ENCODE measurements at regions not wholly inside any gene's neighbourhood (a gene's known extent, or its start where the extent isn't known, plus 50 kb on each side); places are given as distances from the start of the nearest gene placed in this dataset.

DNA sequence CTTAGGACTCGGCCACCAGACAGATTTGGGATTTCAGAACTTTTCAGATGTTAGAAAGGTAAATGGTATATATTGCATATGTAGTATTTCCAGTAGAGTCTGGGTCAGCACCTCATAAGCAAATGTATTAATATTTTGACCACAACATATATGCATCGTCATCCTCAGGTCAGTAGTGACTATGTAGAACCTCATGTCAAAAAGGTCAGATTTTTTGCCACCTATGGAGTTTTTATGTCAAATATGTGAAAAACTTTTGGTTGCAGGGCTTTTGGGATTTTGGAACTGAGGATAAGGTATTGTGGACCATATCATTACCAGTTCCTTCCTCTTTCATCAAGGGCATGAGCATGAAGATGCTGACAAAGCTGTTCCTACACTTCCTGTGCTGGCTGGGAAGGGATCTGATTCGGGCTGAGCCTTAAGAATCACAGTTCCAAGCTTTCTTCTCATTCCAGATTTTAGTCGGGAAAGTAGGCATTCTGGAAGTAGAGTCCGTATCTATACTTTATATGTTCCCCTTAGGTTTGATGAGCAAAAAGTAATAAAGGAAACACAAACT lies 183.0 kb upstream of the PGRMC2 start:
- WGBS (ENCODE audit: insufficient coverage, low coverage, missing lambda C conversion rate) = 76% methylated on average over 5 of the region's 5 CpGs
- FAIRE-seq = no peak
- no peak overlapping the region for H2AFZ ChIP-seq (ENCODE audit: low read depth, low read length)
- no peaks in the 10 kb centered on the region for H3K79me2 ChIP-seq (ENCODE audit: control insufficient read depth, insufficient read depth, low read length)
- DNase-seq (ENCODE audit: extremely low read depth in 1 of 4, low spot score in 3 of 4) = no peak
- POLR2A ChIA-PET = interaction anchor here (1.1 to 1.5 kb wide), 6 partner anchors 9 to 91 kb away, joined by 3 to 10 read pairs (median 4); no protein-coding TSS in a partner anchor
- CTCF ChIA-PET (ENCODE audit: low intra/inter-chr PET ratio) = no interaction called here
- H3K27ac ChIP-seq (ENCODE audit: extremely low read depth, low read depth, low read length) = no peak overlapping the region
- H3K9me1 ChIP-seq (ENCODE audit: control insufficient read depth, insufficient read depth, low read length) = no peaks in the 10 kb centered on the region
- no TSS peak for BruUV-seq (replicated peaks)
- in situ Hi-C loops (cut with MboI) (no loop called here), intact Hi-C loops (cut with micrococcal nuclease) (loop anchor here (1.0 kb wide), 1 partner anchor 47 kb away; no protein-coding TSS in a partner anchor)
- H3K4me3 ChIP-seq = no peak overlapping the region
- no peaks in the 10 kb centered on the region for H3K27me3 ChIP-seq (ENCODE audit: control insufficient read depth in 2 of 2, insufficient read depth in 2 of 2, low read length in 2 of 2)
- H3K36me3 ChIP-seq (ENCODE audit: control insufficient read depth, insufficient read depth, low read length) = no peaks in the 10 kb centered on the region
- no peak overlapping the region for H3K4me2 ChIP-seq (ENCODE audit: insufficient read depth, low read length)
- no peak for ATAC-seq
- no peaks in the 10 kb centered on the region for H4K20me1 ChIP-seq (replicated peaks; ENCODE audit: control insufficient read depth, insufficient read depth, low read length)
- peaks cover 8 to 40% of the 10 kb centered on the region in 2 experiments for H3K4me1 ChIP-seq (replicated peaks in 1 of 2; ENCODE audit: control insufficient read depth in 2 of 2, insufficient read depth in 2 of 2, low read length in 2 of 2)
- no peak overlapping the region for H3K9ac ChIP-seq (ENCODE audit: insufficient read depth in 1 of 2, low read depth in 2 of 2, low read length in 2 of 2)
- H3K9me3 ChIP-seq (replicated peaks; ENCODE audit: control insufficient read depth, insufficient read depth, low read depth, low read length) = no peaks in the 10 kb centered on the region
- no peak for TF ChIP-seq TARDBP (IDR thresholded peaks at IDR 0.05)
- TF ChIP-seq FOXJ2 (tag; IDR thresholded peaks at IDR 0.05) = no peak
- TF ChIP-seq MAFK (IDR thresholded peaks at IDR 0.05; ENCODE audit: low read length) = peak; percentile 50; the same call in 1 of the 2 replicates
- TF ChIP-seq TCFL5 (CRISPR knock-in tag; conservative IDR thresholded peaks at IDR 0.05) = no peak
- TF ChIP-seq ZNF12 (CRISPR knock-in tag; IDR thresholded peaks at IDR 0.05) = no peak
- TF ChIP-seq EP300 (IDR thresholded peaks at IDR 0.05; ENCODE audit: low read length) = no peak
- TF ChIP-seq, protein P1, sequence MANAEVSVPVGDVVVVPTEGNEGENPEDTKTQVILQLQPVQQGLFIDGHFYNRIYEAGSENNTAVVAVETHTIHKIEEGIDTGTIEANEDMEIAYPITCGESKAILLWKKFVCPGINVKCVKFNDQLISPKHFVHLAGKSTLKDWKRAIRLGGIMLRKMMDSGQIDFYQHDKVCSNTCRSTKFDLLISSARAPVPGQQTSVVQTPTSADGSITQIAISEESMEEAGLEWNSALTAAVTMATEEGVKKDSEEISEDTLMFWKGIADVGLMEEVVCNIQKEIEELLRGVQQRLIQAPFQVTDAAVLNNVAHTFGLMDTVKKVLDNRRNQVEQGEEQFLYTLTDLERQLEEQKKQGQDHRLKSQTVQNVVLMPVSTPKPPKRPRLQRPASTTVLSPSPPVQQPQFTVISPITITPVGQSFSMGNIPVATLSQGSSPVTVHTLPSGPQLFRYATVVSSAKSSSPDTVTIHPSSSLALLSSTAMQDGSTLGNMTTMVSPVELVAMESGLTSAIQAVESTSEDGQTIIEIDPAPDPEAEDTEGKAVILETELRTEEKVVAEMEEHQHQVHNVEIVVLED (CRISPR knock-in tag; IDR thresholded peaks at IDR 0.05) = no peak
- no peak for TF ChIP-seq RAD21 (CRISPR knock-in tag; conservative IDR thresholded peaks at IDR 0.05 in 1 of 2, IDR thresholded peaks at IDR 0.05 in 1 of 2)
- no peak for TF ChIP-seq FOXK1 (CRISPR knock-in tag; IDR thresholded peaks at IDR 0.05; ENCODE audit: borderline replicate concordance)
- no peak for TF ChIP-seq TGIF2 (CRISPR knock-in tag; IDR thresholded peaks at IDR 0.05)
- TF ChIP-seq, protein P2, sequence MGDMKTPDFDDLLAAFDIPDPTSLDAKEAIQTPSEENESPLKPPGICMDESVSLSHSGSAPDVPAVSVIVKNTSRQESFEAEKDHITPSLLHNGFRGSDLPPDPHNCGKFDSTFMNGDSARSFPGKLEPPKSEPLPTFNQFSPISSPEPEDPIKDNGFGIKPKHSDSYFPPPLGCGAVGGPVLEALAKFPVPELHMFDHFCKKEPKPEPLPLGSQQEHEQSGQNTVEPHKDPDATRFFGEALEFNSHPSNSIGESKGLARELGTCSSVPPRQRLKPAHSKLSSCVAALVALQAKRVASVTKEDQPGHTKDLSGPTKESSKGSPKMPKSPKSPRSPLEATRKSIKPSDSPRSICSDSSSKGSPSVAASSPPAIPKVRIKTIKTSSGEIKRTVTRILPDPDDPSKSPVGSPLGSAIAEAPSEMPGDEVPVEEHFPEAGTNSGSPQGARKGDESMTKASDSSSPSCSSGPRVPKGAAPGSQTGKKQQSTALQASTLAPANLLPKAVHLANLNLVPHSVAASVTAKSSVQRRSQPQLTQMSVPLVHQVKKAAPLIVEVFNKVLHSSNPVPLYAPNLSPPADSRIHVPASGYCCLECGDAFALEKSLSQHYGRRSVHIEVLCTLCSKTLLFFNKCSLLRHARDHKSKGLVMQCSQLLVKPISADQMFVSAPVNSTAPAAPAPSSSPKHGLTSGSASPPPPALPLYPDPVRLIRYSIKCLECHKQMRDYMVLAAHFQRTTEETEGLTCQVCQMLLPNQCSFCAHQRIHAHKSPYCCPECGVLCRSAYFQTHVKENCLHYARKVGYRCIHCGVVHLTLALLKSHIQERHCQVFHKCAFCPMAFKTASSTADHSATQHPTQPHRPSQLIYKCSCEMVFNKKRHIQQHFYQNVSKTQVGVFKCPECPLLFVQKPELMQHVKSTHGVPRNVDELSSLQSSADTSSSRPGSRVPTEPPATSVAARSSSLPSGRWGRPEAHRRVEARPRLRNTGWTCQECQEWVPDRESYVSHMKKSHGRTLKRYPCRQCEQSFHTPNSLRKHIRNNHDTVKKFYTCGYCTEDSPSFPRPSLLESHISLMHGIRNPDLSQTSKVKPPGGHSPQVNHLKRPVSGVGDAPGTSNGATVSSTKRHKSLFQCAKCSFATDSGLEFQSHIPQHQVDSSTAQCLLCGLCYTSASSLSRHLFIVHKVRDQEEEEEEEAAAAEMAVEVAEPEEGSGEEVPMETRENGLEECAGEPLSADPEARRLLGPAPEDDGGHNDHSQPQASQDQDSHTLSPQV (IDR thresholded peaks at IDR 0.05) = peak; percentile 18; the same call in 1 of the 2 replicates
- TF ChIP-seq KLF16 (IDR thresholded peaks at IDR 0.05) = no peak
- no peak for TF ChIP-seq THRAP3 (IDR thresholded peaks at IDR 0.05; ENCODE audit: borderline replicate concordance)
- TF ChIP-seq ZNF79 (CRISPR knock-in tag; IDR thresholded peaks at IDR 0.05; ENCODE audit: low read depth) = no peak
- TF ChIP-seq TFAM (CRISPR knock-in tag; conservative IDR thresholded peaks at IDR 0.05) = no peak
- TF ChIP-seq, protein P3, sequence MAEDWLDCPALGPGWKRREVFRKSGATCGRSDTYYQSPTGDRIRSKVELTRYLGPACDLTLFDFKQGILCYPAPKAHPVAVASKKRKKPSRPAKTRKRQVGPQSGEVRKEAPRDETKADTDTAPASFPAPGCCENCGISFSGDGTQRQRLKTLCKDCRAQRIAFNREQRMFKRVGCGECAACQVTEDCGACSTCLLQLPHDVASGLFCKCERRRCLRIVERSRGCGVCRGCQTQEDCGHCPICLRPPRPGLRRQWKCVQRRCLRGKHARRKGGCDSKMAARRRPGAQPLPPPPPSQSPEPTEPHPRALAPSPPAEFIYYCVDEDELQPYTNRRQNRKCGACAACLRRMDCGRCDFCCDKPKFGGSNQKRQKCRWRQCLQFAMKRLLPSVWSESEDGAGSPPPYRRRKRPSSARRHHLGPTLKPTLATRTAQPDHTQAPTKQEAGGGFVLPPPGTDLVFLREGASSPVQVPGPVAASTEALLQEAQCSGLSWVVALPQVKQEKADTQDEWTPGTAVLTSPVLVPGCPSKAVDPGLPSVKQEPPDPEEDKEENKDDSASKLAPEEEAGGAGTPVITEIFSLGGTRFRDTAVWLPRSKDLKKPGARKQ (CRISPR knock-in tag; IDR thresholded peaks at IDR 0.05) = no peak
- peak; percentile 46; the same call in 1 of the 2 replicates for TF ChIP-seq MAFF (IDR thresholded peaks at IDR 0.05; ENCODE audit: low read length)
